Right atrium auricular region (tissue), 2 donors: ENCODE measurements at regions not wholly inside any gene's neighbourhood (a gene's known extent, or its start where the extent isn't known, plus 50 kb on each side); places are given as distances from the start of the nearest gene placed in this dataset.

Experiments
- DNase-seq: peaks from one replicate; pipeline ENCODE4 v3.0.0-alpha.2; 2019; ENCODE audit warnings: low spot score
- H3K27ac ChIP-seq, 2 donors: fragments of 200-600 bp; sonication (generic); 1 replicate in 1 of 2; 2 replicates in 1 of 2; pipeline ENCODE4 v1.5.1; 2016 to 2019
- H3K27me3 ChIP-seq, 2 donors: fragments of 200-600 bp; sonication (generic); one replicate each; pipeline versions ENCODE4 v1.5.1 to v1.6.0; 2017 to 2019
- H3K36me3 ChIP-seq: fragments of 200-600 bp; sonication (generic); one replicate; pipeline ENCODE4 v1.5.1; 2016
- H3K4me1 ChIP-seq, 2 donors: fragments of 200-600 bp; sonication (generic); one replicate each; pipeline versions ENCODE4 v1.5.1 to v1.6.0; 2017 to 2019
- H3K4me3 ChIP-seq, 2 donors: fragments of 200-600 bp; sonication (generic); 1 replicate in 1 of 2; 2 replicates in 1 of 2; pipeline ENCODE4 v1.5.1; 2017 to 2019; ENCODE audit warnings: mild to moderate bottlenecking in 1 of 2, moderate library complexity in 1 of 2
- H3K9me3 ChIP-seq, 2 donors: fragments of 200-600 bp; sonication (generic); one replicate each; pipeline ENCODE4 v1.5.1; 2019
- TF ChIP-seq, protein P1 (sequence below), 2 donors: fragments of 200-600 bp; sonication (generic); IDR thresholded peaks; one replicate each; pipeline ENCODE4 v1.5.1; 2019; ENCODE audit warnings: antibody characterized with exemption in 2 of 2

DNA sequence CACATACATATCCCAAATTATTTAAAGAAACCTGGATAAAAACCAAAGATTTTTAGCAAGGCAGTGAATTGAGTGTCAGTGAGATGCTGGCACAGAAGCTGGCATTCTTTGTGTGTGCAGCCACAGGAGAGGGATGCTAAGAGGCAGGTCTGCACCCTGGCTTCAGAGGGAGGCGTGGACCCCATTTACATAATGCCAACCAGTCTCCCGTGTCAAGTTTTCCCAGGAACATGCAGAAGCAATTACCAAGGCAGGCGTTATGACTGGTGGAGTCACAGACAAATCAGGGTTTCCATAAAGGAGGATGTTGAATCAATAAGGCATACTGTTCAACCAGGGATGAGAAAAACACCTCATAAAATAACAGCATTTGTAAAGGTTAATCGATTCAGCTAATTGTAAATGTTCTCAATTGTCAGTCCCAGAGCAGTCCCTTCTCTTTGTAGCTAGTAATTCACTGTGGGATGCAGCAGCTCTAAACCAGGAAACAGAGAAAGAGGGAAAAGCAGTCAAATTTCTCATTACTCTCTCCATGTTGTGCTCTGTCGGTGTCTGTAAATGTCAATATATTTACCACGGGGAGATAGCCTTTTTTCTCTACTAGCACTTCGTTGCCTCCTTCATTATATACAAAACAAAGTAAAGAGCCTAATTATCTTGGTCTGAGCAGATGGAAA, 452.4 kb upstream of the GRAMD2B start:
- Histone ChIP-seq H3K4me3 (no peak overlapping the region), H3K27me3 (no peaks in the 10 kb centered on the region), H3K36me3 (no peaks in the 10 kb centered on the region), H3K4me1 (no peaks in the 10 kb centered on the region), H3K9me3 (no peaks in the 10 kb centered on the region), H3K27ac (no peak overlapping the region)
- TF ChIP-seq, protein P1, sequence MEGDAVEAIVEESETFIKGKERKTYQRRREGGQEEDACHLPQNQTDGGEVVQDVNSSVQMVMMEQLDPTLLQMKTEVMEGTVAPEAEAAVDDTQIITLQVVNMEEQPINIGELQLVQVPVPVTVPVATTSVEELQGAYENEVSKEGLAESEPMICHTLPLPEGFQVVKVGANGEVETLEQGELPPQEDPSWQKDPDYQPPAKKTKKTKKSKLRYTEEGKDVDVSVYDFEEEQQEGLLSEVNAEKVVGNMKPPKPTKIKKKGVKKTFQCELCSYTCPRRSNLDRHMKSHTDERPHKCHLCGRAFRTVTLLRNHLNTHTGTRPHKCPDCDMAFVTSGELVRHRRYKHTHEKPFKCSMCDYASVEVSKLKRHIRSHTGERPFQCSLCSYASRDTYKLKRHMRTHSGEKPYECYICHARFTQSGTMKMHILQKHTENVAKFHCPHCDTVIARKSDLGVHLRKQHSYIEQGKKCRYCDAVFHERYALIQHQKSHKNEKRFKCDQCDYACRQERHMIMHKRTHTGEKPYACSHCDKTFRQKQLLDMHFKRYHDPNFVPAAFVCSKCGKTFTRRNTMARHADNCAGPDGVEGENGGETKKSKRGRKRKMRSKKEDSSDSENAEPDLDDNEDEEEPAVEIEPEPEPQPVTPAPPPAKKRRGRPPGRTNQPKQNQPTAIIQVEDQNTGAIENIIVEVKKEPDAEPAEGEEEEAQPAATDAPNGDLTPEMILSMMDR (IDR thresholded peaks at IDR 0.05), result no peak
- no peak for DNase-seq

DNA sequence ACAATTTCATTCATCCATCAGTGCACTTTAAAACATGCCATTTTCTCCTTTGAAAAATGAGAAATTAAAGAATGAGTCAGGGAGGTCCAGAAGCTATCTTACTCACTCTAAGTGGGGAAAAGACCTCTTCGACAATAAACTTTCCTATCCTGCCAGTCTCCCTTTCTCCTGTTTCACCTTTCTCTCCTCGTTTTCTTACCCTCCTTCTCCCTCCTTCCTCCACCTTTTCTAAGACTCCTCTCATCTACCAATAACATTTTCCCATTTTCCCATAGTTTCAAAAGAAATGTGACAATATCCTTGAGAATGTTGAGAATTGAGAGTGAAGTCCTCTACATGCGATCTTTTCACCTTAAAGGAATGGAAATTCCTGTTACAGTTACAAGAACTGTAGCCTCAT, 450.5 kb upstream of the GRAMD2B start:
- no peak for DNase-seq
- no peaks in the 10 kb centered on the region for H3K27me3 ChIP-seq

DNA sequence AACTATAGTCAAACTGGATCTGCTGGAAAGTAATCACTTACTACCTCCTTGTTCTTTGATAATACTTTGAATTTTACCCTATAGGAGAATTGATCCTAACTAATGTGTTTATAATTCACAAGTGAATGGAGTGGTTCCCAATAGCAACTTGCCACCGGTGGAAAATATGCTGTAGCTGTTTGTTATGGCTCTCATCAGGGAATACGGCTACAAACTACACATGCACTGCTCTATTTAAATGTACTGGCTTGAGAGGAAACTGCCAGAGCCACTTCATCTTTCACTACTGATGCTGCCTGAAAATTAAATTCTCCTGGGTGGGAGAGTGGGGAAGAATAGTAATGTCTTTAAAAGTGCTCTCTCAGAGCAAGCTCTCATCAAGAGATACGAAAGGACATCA, 448.5 kb upstream of the GRAMD2B start:
- H3K36me3 ChIP-seq, result no peaks in the 10 kb centered on the region
- TF ChIP-seq, protein P1 (IDR thresholded peaks at IDR 0.05), result no peak
- DNase-seq, result no peak

More for the DNA sequence above, 450.5 kb upstream of the GRAMD2B start:
- Histone ChIP-seq H3K9me3 (no peaks in the 10 kb centered on the region), H3K27ac (no peak overlapping the region), H3K36me3 (no peaks in the 10 kb centered on the region), H3K4me3 (no peak overlapping the region), H3K4me1 (no peaks in the 10 kb centered on the region)
- TF ChIP-seq, protein P1 (IDR thresholded peaks at IDR 0.05), result no peak

DNA sequence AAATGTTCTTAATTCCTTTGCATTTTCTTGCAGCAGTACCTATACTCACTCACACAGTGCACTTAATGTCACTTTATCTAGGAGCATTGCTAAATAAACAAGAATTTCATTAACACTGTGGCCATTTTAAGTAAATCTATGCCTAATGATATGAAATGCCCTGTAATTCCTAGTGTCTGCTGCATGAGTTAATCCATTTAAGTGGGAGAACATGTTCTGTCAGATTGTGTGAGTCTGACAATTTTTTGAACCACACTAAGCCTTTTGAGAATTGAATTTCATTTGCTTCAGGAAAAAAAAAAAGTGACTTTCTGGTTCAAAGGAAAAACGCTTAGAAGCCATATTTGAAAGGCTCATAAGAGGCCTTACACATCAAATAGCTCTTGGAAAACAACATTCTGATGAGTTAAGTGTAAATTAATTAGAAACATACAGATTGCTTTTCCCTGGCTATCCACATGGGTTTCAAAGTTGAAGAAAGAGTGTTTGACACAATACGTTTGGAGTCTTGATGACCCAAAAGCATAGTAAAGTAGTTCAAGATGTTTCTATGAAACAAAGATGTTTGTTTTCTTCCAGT, 446.7 kb upstream of the GRAMD2B start:
- Histone ChIP-seq H3K4me1 (peaks cover 0 to 10% of the 10 kb centered on the region in 2 donors), H3K9me3 (no peaks in the 10 kb centered on the region), H3K36me3 (no peaks in the 10 kb centered on the region), H3K27ac (no peak overlapping the region), H3K27me3 (no peaks in the 10 kb centered on the region), H3K4me3 (no peak overlapping the region)
- TF ChIP-seq, protein P1 (IDR thresholded peaks at IDR 0.05), result no peak
- DNase-seq, result no peak

More for the DNA sequence above, 448.5 kb upstream of the GRAMD2B start:
- no peaks in the 10 kb centered on the region for H3K4me1 ChIP-seq
- no peak overlapping the region for H3K4me3 ChIP-seq
- H3K27me3 ChIP-seq, result no peaks in the 10 kb centered on the region
- no peak overlapping the region for H3K27ac ChIP-seq
- H3K9me3 ChIP-seq, result no peaks in the 10 kb centered on the region

DNA sequence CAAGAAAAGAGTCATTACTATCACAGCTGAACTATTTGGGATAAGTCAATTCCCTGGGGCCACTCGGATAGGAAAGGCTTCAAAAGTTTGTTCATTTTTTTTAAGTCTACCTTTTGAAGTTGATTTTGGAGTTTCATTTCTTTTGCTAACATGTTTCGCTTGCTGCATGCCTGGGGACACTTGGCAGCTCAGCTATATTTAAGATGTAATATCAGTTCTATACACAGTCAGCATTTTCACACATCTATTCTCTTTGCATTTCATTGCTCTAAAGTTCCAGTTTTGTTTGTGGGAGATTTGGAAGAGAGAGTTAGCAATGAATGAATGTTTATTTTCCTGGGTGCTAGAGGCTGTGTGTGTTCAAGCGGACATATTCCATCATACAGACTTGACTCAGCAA, 445.2 kb upstream of the GRAMD2B start:
- no peaks in the 10 kb centered on the region for H3K9me3 ChIP-seq
- no peak for DNase-seq
- no peak overlapping the region for H3K27ac ChIP-seq
- no peaks in the 10 kb centered on the region for H3K27me3 ChIP-seq
- no peaks in the 10 kb centered on the region for H3K36me3 ChIP-seq
- H3K4me3 ChIP-seq, result no peak overlapping the region
- H3K4me1 ChIP-seq, result peaks cover 0 to 10% of the 10 kb centered on the region in 2 donors
- TF ChIP-seq, protein P1 (IDR thresholded peaks at IDR 0.05), result no peak
